Smooth muscle cell (in vitro differentiated cells): ENCODE measurements at regions not wholly inside any gene's neighbourhood (a gene's known extent, or its start where the extent isn't known, plus 50 kb on each side); places are given as distances from the start of the nearest gene placed in this dataset.
"Not testable (repeated sequence)": the region's sequence is repeated elsewhere in the genome, so short reads cannot be mapped to it uniquely, and the experiment has no call there.

ENCODE experiments used
- DNase-seq: peaks from one replicate; lab custom pipeline; 2025; ENCODE audit not compliant: unreplicated experiment; lab: John Stamatoyannopoulos, UW
- H2AFZ ChIP-seq: fragments of 200-600 bp; sonication (generic); 2 replicates; pipeline ENCODE4 v1.6.0; 2016; ENCODE audit warnings: antibody characterized with exemption, low read depth, mild to moderate bottlenecking
- H3F3A ChIP-seq: fragments of 200-600 bp; sonication (generic); 2 replicates; pipeline ENCODE4 v1.6.0; 2017; ENCODE audit warnings: antibody characterized with exemption, low read depth
- H3K27ac ChIP-seq: fragments of 200-600 bp; sonication (generic); 2 replicates; pipeline ENCODE4 v1.5.1; 2016; ENCODE audit warnings: low read depth, mild to moderate bottlenecking
- H3K27me3 ChIP-seq: fragments of 200-600 bp; sonication (generic); 2 replicates; pipeline ENCODE4 v1.6.1; 2016; ENCODE audit warnings: low read depth, mild to moderate bottlenecking
- H3K36me3 ChIP-seq: fragments of 200-600 bp; sonication (generic); 2 replicates; pipeline ENCODE4 v1.5.1; 2016; ENCODE audit warnings: low read depth
- H3K4me1 ChIP-seq: fragments of 200-600 bp; sonication (generic); 2 replicates; pipeline ENCODE4 v1.5.1; 2016; ENCODE audit warnings: low read depth
- H3K4me2 ChIP-seq: fragments of 200-600 bp; sonication (generic); 2 replicates; pipeline ENCODE4 v1.6.0; 2016; ENCODE audit warnings: mild to moderate bottlenecking
- H3K4me3 ChIP-seq: fragments of 200-600 bp; sonication (generic); 2 replicates; pipeline ENCODE4 v1.5.1; 2016; ENCODE audit warnings: mild to moderate bottlenecking
- H3K79me2 ChIP-seq: fragments of 200-600 bp; sonication (generic); 2 replicates; pipeline ENCODE4 v1.6.0; 2016; ENCODE audit warnings: low read depth, mild to moderate bottlenecking
- H3K9ac ChIP-seq: fragments of 200-600 bp; sonication (generic); 2 replicates; pipeline ENCODE4 v1.6.0; 2016; ENCODE audit warnings: low read depth
- H3K9me3 ChIP-seq: fragments of 200-600 bp; sonication (generic); replicated peaks from 2 replicates; pipeline ENCODE4 v1.5.1; 2016; ENCODE audit warnings: low read depth
- H4K20me1 ChIP-seq: fragments of 200-600 bp; sonication (generic); 2 replicates; pipeline ENCODE4 v1.6.0; 2016; ENCODE audit warnings: low read depth
- CTCF ChIP-seq: fragments of 200-600 bp; sonication (generic); IDR thresholded peaks from 2 replicates; pipeline ENCODE4 v1.5.1; 2017; ENCODE audit warnings: borderline replicate concordance, mild to moderate bottlenecking, antibody characterized with exemption; ENCODE audit not compliant: insufficient read depth, poor library complexity, severe bottlenecking
- WGBS: methylation state at CpG from one replicate; pipeline ENCODE4 v1.1.7; 2016; ENCODE audit warnings: low lambda C conversion rate; 5-methylcytosine and 5-hydroxymethylcytosine counted together

- Histone ChIP-seq H3K27ac (no peak overlapping the region), H2AFZ (no peak overlapping the region), H3K4me2 (no peak overlapping the region), H3F3A (no peaks in the 10 kb centered on the region), H3K36me3 (no peaks in the 10 kb centered on the region), H3K79me2 (no peaks in the 10 kb centered on the region), H3K4me1 (no peaks in the 10 kb centered on the region), H4K20me1 (no peaks in the 10 kb centered on the region), H3K27me3 (no peaks in the 10 kb centered on the region), H3K9me3 (no peaks in the 10 kb centered on the region), H3K4me3 (no peak overlapping the region), H3K9ac (no peak overlapping the region)
- WGBS = 42% methylated on average over 1 of the region's 1 CpG
- DNase-seq = no peak
- TF ChIP-seq CTCF = no peak
Measured at GRCh38 chr9:30250872-30251271, 2133.6 kb upstream of the ACO1 start.

- H3F3A ChIP-seq = no peaks in the 10 kb centered on the region
- no peaks in the 10 kb centered on the region for H3K27me3 ChIP-seq
Measured at GRCh38 chr9:30258094-30258493, 2126.3 kb upstream of the ACO1 start.

GRCh38 chr9:30280229-30280900 lies 2104.1 kb upstream of the ACO1 start:
- Histone ChIP-seq H3K27me3 (no peaks in the 10 kb centered on the region), H2AFZ (no peak overlapping the region), H3K79me2 (no peaks in the 10 kb centered on the region), H3K9ac (no peak overlapping the region), H3K36me3 (no peaks in the 10 kb centered on the region), H3F3A (no peaks in the 10 kb centered on the region), H3K4me1 (no peaks in the 10 kb centered on the region), H3K4me2 (no peak overlapping the region), H3K27ac (no peak overlapping the region), H3K9me3 (no peaks in the 10 kb centered on the region), H4K20me1 (no peaks in the 10 kb centered on the region), H3K4me3 (no peak overlapping the region)
- DNase-seq = no peak
- TF ChIP-seq CTCF = no peak
- 94% methylated on average over 1 of the region's 1 CpG for WGBS

More at GRCh38 chr9:30258094-30258493, 2126.3 kb upstream of the ACO1 start:
- TF ChIP-seq CTCF = no peak
- H3K27ac ChIP-seq = no peak overlapping the region
- H3K4me3 ChIP-seq = no peak overlapping the region
- no peak overlapping the region for H3K9ac ChIP-seq
- H3K4me2 ChIP-seq = no peak overlapping the region
- no peaks in the 10 kb centered on the region for H3K4me1 ChIP-seq
- H3K79me2 ChIP-seq = no peaks in the 10 kb centered on the region
- H4K20me1 ChIP-seq = no peaks in the 10 kb centered on the region
- no peak overlapping the region for H2AFZ ChIP-seq
- no peaks in the 10 kb centered on the region for H3K36me3 ChIP-seq
- peaks cover 3% of the 10 kb centered on the region for H3K9me3 ChIP-seq
- no peak for DNase-seq
- 96% methylated on average over 4 of the region's 4 CpGs for WGBS

GRCh38 chr9:30289435-30289834 lies 2095.0 kb upstream of the ACO1 start:
- 86% methylated on average over 2 of the region's 2 CpGs for WGBS
- no peaks in the 10 kb centered on the region for H3K79me2 ChIP-seq
- no peak overlapping the region for H3K27ac ChIP-seq
- no peak for TF ChIP-seq CTCF
- H3K4me1 ChIP-seq = no peaks in the 10 kb centered on the region
- H2AFZ ChIP-seq = no peak overlapping the region
- H3K9me3 ChIP-seq = no peaks in the 10 kb centered on the region
- no peaks in the 10 kb centered on the region for H3F3A ChIP-seq
- no peaks in the 10 kb centered on the region for H4K20me1 ChIP-seq
- no peak overlapping the region for H3K4me2 ChIP-seq
- H3K4me3 ChIP-seq = no peak overlapping the region
- no peak overlapping the region for H3K9ac ChIP-seq
- no peaks in the 10 kb centered on the region for H3K27me3 ChIP-seq
- DNase-seq = no peak
- no peaks in the 10 kb centered on the region for H3K36me3 ChIP-seq

- not testable (repeated sequence) for DNase-seq, H3K9ac ChIP-seq, H3K27me3 ChIP-seq, H3K4me1 ChIP-seq, H3K27ac ChIP-seq, H2AFZ ChIP-seq, H3F3A ChIP-seq, H3K9me3 ChIP-seq, H3K79me2 ChIP-seq, H3K36me3 ChIP-seq, H4K20me1 ChIP-seq, H3K4me3 ChIP-seq, H3K4me2 ChIP-seq
Measured at GRCh38 chr9:30292026-30292425, 2092.4 kb upstream of the ACO1 start.
